CD4-positive, alpha-beta T cell treated with Interleukin-6 for 4 hours (primary cell): ENCODE measurements at regions not wholly inside any gene's neighbourhood (a gene's known extent, or its start where the extent isn't known, plus 50 kb on each side); places are given as distances from the start of the nearest gene placed in this dataset.

ENCODE experiments used
- DNase-seq: peaks from one replicate; pipeline ENCODE4 v3.0.0-alpha.2; 2020; ENCODE audit warnings: mixed read lengths

DNA sequence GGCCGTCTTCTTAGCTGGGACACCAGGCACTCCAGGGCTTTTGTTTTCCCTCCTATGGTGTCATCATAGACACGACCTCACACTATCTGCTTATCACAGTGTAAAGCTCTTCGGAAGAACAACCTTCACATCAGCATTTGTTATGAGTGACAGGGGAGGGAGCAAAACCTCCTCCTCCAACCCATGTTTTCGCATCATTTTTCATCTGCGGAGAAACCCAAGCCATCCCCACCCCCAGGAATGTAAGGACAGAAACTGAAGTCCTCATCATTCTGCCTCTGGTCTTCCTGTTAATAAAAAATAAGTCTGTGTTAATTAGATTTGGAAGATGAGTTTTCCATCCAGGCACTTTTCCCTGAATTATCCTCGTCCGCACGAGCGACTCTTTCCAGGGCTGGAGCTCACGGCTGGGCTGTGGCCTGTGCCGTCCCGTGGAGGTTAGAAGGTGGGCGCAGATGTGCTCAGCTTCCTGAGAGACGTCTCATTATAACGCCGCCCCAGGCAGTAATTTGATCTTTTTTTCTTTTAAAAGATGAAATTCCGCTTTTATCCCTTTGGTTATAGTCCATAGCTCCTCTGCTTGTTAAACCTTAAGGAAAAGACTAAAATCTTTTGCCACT lies 101.6 kb upstream of the TMEM18 start:
- DNase-seq, result no peak

DNA sequence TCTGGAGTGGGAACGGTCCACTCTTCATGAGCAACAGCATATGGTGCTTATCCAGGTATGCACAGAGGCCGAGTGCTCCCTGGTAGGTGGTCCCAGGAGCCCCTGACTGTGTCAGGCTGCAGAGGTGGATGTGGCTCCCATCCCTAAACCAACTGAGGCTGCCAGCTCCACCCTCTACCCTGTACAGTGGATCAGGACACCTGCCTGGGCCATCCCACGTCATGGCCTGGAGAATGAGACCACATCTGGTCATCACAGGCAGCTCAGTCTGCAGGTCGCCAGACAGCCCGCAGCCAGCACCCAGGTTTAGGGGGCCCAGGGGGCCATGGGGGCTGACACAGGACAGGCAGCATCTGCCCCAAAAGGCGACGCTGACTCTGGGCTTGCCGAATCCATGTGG lies 100.3 kb upstream of the TMEM18 start:
- DNase-seq, result no peak

DNA sequence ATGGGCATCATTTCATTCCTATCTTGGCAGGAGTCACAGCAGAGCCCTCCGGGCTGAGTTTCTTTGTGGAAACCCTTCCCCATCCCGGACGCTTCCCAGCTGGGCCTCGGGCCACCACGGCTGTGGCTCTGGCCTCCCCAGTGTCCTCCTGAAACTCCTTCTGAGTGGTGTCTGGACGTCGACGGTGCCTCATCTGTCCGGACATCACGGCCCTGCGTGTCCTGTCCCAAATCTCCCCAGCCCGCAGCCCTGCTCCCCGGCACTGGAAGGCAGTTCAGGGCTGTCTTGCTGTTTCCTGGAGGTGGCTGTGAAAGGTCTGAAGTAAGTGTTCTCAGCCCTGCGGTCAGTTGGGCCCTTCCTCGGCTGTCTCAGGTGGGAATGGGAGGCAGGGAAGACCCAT lies 99.8 kb upstream of the TMEM18 start:
- no peak for DNase-seq

DNA sequence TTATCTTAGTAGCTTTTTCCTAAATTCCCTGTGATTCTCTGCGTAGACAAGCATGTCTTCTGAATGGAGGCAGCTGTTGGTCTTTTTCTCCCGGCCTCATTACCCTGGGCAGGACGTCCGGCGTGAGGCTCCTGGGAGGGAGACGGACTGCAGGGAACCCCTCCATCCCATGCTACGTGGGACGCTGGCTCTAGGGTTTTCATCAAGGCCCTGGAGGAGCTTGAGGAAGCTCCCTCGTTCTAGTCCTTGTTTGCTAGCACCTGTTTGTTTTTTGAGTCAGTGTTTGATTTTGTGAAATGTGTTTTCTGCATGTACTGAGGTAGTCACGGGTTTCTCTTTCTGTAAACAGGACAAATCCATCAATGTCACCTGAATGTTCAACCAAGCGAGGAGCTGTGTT lies 99.3 kb upstream of the TMEM18 start:
- DNase-seq, result no peak

DNA sequence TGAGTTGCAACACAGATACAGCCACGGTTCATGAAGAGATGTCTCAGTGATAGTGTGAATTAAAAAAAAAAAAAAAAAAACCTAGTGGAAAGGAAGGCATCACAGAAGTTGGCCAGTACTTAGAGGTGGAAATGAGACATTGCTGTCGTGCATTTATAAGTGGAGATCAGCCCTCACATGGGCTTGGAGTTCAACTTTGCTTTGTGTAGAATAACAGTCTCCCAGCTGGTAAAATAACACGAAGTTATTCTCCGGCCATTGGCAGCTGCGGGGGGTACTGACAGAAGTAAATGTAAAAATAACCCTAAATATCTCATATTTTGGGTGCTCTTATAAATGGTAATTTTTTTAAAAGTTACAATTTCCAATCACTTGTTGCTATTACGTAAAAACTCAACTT lies 98.8 kb upstream of the TMEM18 start:
- DNase-seq, result no peak

DNA sequence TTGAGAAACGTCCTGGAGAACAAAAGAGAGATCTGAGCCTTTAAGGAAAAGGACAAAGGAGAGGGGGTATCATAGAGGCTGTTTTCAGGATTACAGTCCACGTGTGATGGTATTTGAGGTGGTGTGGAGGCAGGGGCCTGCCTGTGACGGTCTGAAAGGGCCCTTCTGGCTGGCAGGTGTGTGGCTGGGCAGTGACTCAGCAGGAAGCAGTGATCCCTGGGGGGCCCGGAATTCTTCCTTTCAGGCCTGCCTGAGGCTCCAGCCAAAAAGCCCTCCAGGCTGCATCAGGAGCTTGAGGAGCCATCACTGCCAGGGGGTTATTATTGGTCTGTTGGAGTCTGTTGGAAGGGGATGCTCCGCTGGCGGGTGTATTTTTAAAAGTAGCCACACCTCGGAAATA lies 97.2 kb upstream of the TMEM18 start:
- no peak for DNase-seq

DNA sequence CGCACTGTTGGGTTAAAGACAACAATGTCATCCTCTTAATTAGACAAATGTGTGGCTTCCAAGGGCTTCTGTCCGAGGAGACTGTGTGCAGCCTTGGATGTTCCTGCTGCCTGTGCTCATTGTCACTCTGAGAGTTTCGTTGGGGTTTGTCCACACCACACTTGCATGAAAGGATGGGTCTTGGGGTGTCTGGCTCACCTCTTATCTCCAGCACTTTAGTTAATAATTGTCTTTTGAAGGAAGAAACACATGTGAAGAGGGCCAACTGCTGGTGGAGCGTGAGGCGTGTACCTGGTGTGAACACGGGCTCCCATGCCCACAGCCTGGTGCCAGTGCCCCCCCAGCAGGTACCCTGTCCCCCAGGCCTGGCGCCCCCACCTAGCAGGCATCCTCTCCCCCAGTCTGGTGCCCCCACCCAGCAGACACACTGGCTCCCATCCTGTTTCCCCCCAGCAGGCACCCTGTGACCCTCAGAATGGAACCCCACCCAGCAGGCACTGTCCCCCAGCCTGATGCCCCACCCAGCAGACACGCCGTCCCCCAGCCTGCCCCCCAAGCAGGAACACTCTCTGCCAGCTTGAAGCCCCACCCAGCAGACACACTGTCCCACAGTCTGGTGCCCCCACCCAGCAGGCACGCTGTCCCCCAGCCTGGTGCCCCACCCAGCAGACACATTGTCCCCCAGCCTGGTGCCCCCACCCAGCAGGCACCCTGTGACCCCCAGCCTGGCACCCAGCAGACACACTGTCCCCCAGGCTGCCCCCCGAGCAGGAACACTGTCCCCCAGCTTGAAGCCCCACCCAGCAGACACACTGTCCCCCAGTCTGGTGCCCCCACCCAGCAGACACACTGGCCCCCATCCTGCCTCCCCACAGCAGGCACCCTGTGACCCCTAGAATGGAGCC lies 96.3 kb upstream of the TMEM18 start:
- DNase-seq, result no peak

DNA sequence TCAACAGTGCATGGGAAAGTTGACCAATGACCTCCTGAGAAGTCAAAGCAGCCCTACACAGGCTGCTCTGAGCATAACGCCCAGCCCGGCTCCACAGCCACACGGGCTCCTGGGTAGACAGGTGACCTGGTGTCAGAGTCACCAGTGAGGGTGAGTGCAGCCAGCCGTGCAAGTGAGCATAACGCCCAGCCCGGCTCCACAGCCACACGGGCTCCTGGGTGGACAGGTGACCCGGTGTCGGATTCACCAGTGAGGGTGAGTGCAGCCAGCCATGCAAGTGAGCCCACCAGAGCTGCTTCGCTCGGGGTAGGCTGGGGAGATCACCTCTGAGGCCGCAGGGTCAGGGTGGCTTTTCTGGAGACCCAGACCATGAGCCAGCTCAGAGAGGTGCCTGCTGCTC lies 94.3 kb upstream of the TMEM18 start:
- no peak for DNase-seq

DNA sequence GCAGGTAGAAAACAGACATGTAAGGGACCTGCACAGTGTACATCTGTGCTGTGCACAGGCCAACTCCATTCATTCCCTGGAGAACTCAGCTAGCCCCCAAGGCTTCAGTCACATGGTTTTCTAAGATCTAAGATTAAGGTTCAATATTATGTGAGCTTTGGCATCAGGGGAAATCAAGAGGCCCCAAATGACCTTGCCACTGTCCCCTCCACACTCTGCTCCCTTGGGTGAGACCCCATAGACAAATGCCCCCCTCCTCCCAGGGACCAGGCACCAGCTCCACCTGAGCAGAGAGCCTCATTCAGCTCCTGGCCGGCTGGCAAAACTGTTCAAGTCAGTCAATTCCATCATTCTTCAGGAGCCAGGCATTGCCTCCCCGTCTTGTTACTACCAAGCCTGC lies 93.6 kb upstream of the TMEM18 start:
- no peak for DNase-seq

DNA sequence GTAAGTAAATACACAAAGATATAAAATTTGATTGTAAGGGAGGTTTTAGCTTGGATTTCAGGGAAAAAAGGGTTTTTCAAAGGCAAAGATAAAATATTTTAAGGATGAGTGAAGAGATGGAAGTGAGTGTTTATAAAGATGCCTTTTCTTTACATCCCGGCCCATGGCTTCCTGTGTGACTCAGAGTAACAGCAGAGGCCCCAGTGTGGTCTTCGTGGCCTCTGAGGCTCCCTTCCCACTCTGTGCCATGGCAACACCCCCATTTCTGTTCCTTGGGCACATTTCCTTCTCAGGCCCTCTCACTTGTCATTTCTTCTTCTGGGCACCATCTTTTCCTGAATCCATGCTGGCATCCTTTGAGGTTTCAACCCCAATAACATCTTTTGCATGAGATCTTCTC lies 92.6 kb upstream of the TMEM18 start:
- no peak for DNase-seq

DNA sequence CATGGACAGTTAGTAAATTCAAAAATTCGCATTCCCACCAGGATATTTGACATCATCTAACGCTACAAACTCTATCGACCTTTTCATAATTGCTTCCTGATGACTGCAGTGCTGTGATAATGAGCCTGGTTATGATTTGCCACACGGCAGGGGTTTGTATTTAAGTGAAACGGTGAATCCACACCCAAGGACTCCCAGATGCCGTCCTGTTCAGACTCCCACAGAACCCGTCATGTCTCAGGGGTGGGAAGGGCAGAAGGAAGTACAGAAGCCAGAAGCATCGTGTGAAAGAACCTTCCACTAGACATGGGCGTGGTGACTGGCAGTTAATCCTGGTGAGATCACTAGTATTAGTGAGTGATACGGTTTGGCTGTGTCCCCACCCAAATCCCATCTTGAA lies 91.2 kb upstream of the TMEM18 start:
- no peak for DNase-seq

DNA sequence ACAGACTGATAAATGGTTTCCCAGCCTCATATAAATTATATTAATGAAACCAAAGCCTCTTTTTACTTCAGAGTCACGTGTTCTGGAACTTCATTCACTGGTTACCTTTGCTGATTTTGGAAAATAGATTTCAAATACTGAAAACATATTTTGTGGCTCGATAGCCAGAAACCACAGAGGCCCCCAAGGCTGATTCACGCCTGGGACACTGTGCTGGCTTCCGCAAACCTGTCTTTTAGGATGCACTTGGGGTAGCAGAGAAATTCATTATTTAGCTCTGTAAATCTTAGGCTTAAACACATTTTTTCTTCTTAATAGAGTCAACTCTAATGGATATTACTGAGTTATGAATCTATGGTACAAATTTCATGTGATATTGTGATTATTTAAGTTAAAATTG lies 90.7 kb upstream of the TMEM18 start:
- DNase-seq, result no peak

DNA sequence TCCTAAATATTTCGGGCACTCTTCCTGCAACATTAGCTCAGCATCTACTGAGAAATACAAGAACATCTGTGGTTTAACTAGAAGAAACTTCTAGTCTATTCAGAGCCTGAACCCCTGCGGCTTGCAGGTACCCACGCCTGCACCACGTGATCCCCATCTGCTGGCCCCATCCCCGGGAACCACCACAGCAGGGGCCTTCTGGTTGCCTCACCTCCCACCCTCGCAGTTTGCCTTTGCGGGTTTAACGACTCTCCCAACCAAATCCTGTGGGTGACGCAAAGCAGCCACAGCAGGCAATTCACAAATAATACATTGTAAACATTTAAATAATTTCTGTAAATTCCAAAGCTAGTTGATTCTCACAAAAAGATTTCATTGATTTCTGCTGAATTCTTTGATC lies 90.2 kb upstream of the TMEM18 start:
- DNase-seq, result no peak

DNA sequence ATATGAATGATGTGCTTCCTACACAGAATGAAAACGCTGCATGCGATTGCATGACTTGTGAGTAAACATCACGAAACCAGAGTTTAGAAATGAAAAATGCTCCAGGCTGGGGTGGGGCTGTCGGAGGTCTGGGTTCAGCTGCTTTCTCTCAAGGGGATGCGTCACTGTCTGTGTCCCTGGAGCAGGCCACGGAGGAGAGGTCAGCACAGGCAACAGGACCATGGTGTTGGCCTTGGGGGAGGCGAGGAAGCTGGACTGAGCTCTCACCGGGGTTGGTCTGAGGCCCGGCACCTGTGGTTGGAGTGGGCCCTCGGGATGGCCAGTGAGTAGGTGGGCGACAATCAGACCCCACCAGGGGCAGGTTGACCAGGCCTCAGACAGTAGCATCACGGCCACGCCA lies 89.0 kb upstream of the TMEM18 start:
- no peak for DNase-seq

DNA sequence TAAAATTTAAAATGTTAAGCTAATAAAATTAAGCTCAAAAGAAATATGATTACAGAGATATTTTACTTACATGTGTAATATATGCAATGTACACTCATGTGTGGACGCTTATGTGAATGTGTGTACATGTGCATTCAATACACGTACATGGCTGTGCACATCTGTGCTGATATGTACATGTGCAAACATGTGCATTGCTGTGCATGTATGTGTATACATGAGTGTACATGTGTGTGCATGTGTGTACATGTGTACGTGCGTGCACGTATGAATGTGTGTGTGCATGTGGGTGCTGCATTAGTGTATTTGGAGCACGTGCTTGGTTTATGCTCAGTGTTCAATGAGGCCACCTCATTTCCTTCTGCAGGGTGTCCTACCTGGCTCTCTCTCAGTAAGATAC lies 88.2 kb upstream of the TMEM18 start:
- DNase-seq, result no peak

DNA sequence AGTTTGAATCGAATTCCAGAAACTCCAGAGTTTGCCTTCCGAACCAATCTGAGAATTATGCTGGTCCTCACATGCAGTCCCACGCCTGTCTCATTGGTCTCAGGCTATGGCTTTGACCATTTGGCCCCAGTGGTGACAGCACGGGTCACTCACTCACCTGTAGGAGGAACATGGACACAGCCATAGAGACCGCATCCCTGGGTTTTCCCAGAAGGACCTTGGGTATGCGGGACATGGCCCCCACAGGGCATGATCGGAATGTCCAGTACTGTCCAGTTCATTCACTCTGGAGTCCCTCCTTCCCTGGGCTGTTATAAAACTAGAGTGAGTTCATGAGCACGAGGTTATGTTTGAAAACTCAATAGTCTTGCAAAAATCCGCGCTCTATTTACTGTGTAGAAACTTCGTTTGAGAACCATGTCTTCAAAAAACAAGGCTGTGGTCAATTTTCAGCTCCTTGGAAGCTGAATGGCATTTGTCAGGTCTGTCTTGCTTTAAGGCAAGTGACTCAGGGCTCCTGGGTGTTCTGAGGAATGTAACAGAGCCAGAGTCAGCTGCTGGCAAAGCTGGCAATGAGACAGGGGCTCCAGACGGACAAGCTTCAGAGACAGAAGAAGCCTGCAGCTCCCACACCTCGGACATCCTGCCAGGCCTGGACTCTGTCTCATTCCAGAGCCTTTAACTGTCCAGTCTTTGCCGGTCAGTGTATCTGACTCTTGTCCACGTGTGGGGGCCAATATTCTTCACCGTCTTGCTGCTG lies 86.7 kb upstream of the TMEM18 start:
- no peak for DNase-seq

DNA sequence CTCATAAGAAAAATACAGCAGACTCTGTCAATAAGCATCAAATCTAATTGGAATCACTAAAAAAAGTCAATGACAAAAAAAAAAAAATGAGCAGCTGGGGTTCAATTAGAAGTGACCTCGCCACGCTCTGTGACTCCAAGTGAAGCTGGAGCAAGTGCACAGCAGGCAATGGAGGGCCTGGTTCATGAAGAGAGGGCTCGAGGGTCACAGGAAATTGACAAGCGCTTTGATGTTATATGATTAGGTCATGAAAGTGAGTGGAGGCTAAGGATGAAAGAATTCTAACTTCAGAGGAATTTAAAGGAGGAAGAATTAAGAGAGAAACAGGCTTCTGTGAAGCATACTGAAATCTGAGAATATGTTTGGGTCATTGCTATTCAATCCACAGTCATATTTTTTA lies 85.4 kb upstream of the TMEM18 start:
- DNase-seq, result no peak

DNA sequence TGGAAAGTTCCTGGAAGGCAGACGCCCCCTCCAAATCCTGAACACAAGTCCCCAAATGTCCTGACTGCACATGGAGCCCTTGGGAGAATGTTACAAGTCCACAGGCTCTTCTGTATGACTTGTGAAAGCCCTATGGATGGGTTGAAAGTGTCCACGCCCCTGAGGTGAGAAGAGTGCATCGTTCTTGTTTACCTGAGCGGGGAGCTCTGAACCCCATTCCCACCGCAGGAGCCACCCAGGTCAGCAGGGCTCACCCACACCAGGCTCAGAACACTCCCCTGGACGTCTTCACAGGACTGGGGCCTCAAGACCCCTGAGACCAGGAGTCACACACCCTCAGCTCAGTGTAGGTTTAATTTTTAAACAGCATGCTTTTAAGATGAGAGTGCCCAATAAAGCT lies 84.2 kb upstream of the TMEM18 start:
- no peak for DNase-seq

DNA sequence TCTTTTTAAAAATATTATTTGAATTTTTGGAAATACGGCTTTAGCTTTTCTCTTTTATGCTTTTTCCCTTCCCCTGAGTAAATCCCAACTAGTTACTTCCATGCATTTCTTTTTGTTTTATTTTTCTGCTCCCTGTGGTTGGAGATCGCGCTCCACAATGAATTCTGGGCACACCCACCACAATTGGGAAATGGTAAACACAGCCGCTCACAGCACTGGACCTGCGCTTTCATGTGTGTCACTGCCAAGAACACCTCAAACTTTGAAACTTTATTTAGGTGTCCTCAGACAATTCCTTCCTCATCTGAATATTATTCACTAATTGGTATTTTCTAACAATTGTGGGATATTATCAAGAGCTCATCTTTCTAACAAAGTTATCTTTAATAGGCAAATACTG lies 82.8 kb upstream of the TMEM18 start:
- no peak for DNase-seq

DNA sequence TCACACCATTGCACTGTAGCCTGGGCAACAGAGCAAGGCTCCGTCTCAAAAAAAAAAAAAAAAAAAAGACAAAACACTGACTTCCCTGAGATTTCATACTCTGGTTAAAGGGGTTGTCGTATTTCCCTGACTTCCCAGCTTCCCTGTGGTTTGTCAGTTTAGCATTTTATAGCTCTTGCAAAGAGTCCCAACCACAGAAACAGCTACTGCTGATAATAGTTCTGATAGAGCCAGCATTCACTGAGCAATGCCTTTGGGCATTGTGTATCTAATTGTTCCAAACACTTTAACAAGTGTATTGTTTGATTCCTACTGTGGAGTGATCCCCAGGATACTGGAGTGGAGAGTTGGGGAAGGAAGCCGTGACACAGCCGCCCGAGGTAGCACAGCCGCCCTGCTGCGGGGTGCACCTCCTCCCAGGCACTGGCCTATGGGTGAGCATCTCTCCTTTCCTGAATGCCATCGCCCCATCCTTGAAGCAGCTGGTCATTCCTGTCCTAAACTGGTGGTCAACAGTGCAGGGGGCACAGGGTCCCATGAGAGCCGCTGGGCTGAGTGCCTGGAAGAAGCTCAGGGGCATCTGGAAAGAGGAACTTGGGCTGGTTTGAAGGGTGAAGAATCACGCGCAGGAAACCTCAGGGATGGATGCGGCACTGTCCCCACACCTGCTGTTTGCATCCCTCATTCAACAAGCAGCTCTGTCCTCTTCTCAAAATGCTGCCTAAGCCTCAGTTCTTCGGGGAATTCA lies 81.0 kb upstream of the TMEM18 start:
- no peak for DNase-seq

DNA sequence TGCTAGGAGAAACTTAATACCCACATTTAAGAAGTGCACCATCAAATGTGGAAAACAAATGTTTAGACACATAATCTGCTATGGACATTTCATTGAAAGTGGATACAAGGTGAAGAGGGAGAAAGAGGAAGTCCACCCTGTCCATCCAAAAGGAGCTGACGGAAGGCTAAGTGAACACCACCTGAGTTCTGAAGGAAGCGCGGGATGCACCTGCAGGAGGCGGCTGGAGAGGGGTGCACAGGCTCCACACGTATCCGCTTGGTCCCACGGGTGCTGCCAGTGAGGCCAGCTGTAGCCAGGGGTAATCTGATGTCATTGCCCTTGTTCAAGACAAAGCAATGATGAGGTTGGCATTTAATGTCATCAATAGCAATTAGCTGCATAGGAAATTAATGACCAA lies 75.9 kb upstream of the TMEM18 start:
- DNase-seq, result no peak

DNA sequence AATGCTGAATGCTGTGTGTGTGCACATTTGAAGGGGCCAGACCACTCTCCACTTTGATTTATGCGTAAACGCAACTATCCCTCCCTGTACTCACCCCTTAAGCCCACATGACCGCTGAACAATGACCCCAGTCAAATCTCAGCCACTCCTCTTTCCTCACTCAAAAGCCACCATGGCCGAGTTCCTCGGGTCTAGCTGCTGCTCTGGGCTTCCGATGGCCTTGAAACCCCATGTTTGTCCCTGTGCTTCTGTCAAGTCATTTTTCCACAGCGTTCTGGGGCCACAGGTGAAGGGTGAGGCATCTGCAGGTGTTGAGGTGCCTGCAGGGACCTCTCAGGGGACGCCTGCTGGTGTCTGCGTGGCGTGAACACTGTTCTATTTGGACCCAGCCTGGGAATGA lies 74.3 kb upstream of the TMEM18 start:
- DNase-seq, result no peak

DNA sequence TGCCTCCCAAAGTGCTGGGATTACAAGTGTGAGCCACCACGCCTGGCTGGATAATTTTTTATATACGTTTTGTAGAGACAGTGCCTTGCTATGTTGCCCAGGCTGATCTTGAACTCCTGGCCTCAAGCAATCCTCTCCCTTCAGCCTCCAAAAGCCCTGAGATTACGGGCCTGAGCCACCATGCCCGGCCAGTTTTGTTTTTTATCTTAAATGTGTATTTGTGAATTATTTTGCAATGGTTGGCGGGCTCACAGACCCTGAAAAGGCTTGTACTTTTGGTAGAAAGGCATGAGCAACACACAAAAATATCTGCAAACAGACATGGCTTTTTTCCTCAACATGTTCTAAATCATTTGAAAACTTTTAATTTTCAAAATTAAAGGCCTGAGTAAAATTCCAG lies 73.4 kb upstream of the TMEM18 start:
- DNase-seq, result no peak
